ENCODE measurements at regions not wholly inside any gene's neighbourhood (a gene's known extent, or its start where the extent isn't known, plus 50 kb on each side); places are given as distances from the start of the nearest gene placed in this dataset.

GRCh38 chr5:44919560-44919959, 110.8 kb downstream of the MRPS30 start:
- TF ChIP-seq CTCF (IDR thresholded peaks at IDR 0.05; ENCODE audit: insufficient read depth, low read depth, low read length): no peak
- no peak for TF ChIP-seq EZH2 (IDR thresholded peaks at IDR 0.05; ENCODE audit: insufficient read depth, low read length)

Data from astrocyte (in vitro differentiated cells and primary cell).